ENCODE measurements at regions not wholly inside any gene's neighbourhood (a gene's known extent, or its start where the extent isn't known, plus 50 kb on each side); places are given as distances from the start of the nearest gene placed in this dataset.

- TF ChIP-seq EZH2phosphoT487 (IDR thresholded peaks at IDR 0.05; ENCODE audit: insufficient read depth, low read depth) (no peak), EZH2 (IDR thresholded peaks at IDR 0.05; ENCODE audit: insufficient read depth, poor library complexity, severe bottlenecking) (no peak)
These were observed 131.2 kb upstream of the TSHZ2 start for GRCh38 chr20:52841003-52841402.
